ENCODE measurements at regions not wholly inside any gene's neighbourhood (a gene's known extent, or its start where the extent isn't known, plus 50 kb on each side); places are given as distances from the start of the nearest gene placed in this dataset.

GRCh38 chr10:94211169-94211510 lies 151.6 kb downstream of the NOC3L start:
- TF ChIP-seq EZH2phosphoT487 (IDR thresholded peaks at IDR 0.05; ENCODE audit: unreplicated experiment): no peak
- no peak for TF ChIP-seq CTCF (conservative IDR thresholded peaks at IDR 0.05; ENCODE audit: low read depth in 2 of 2)
- no peak for TF ChIP-seq REST (IDR thresholded peaks at IDR 0.05; ENCODE audit: unreplicated experiment)
- TF ChIP-seq NANOG (IDR thresholded peaks at IDR 0.05; ENCODE audit: borderline replicate concordance): no peak
- TF ChIP-seq POLR2AphosphoS5 (IDR thresholded peaks at IDR 0.05; ENCODE audit: low read depth): no peak
- TF ChIP-seq JUNB (IDR thresholded peaks at IDR 0.05; ENCODE audit: unreplicated experiment): no peak
- TF ChIP-seq EZH2 (IDR thresholded peaks at IDR 0.05; ENCODE audit: low read depth, unreplicated experiment): no peak
- no peak for TF ChIP-seq CREB1 (CRISPR knock-in tag; IDR thresholded peaks at IDR 0.05; ENCODE audit: low read depth)
- TF ChIP-seq ZNF462 (CRISPR knock-in tag; IDR thresholded peaks at IDR 0.05): no peak
- no peak for TF ChIP-seq ZNF331 (CRISPR knock-in tag; IDR thresholded peaks at IDR 0.05; ENCODE audit: low read depth)

Data from GM23338 (cell line).